Stimulated activated CD4-positive, alpha-beta T cell treated with anti-CD3 and anti-CD28 coated beads, Interleukin-1b, Interleukin-23, amount 100 ng/mL, for 48 hours (primary cell): ENCODE measurements at regions not wholly inside any gene's neighbourhood (a gene's known extent, or its start where the extent isn't known, plus 50 kb on each side); places are given as distances from the start of the nearest gene placed in this dataset.

Source experiments
- DNase-seq: peaks from one replicate; pipeline ENCODE4 v3.0.0-alpha.2; 2020

- no peak for DNase-seq
Observed at GRCh38 chr2:122939796-122940195, 1085.3 kb upstream of the CNTNAP5 start.

GRCh38 chr2:122949523-122949922, 1075.6 kb upstream of the CNTNAP5 start:
- DNase-seq = no peak

- DNase-seq = no peak
Observed at GRCh38 chr2:122955776-122956175, 1069.3 kb upstream of the CNTNAP5 start.

- no peak for DNase-seq
Observed at GRCh38 chr2:122960759-122961641, 1064.1 kb upstream of the CNTNAP5 start.

- no peak for DNase-seq
Observed at GRCh38 chr2:122966461-122966860, 1058.6 kb upstream of the CNTNAP5 start.

- DNase-seq = no peak
Observed at GRCh38 chr2:122977580-122977979, 1047.5 kb upstream of the CNTNAP5 start.

GRCh38 chr2:122980671-122981070, 1044.4 kb upstream of the CNTNAP5 start:
- DNase-seq = no peak

- no peak for DNase-seq
Observed at GRCh38 chr2:122982936-122983335, 1042.2 kb upstream of the CNTNAP5 start.

- DNase-seq = no peak
Observed at GRCh38 chr2:122988395-122989221, 1036.5 kb upstream of the CNTNAP5 start.

GRCh38 chr2:122993592-122993991, 1031.5 kb upstream of the CNTNAP5 start:
- no peak for DNase-seq

GRCh38 chr2:122999258-122999657, 1025.8 kb upstream of the CNTNAP5 start:
- no peak for DNase-seq

GRCh38 chr2:122999821-123000220, 1025.3 kb upstream of the CNTNAP5 start:
- DNase-seq = no peak

GRCh38 chr2:123002660-123003248, 1022.3 kb upstream of the CNTNAP5 start:
- no peak for DNase-seq

- no peak for DNase-seq
Observed at GRCh38 chr2:123015186-123015585, 1009.9 kb upstream of the CNTNAP5 start.

- no peak for DNase-seq
Observed at GRCh38 chr2:123035541-123035940, 989.5 kb upstream of the CNTNAP5 start.

- no peak for DNase-seq
Observed at GRCh38 chr2:123036300-123036699, 988.8 kb upstream of the CNTNAP5 start.

- no peak for DNase-seq
Observed at GRCh38 chr2:123040506-123040905, 984.6 kb upstream of the CNTNAP5 start.

- no peak for DNase-seq
Observed at GRCh38 chr2:123043458-123043857, 981.6 kb upstream of the CNTNAP5 start.

GRCh38 chr2:123045713-123046112, 979.4 kb upstream of the CNTNAP5 start:
- DNase-seq = no peak

- no peak for DNase-seq
Observed at GRCh38 chr2:123047186-123047585, 977.9 kb upstream of the CNTNAP5 start.

- no peak for DNase-seq
Observed at GRCh38 chr2:123051136-123051535, 974.0 kb upstream of the CNTNAP5 start.

- DNase-seq = no peak
Observed at GRCh38 chr2:123061534-123061933, 963.6 kb upstream of the CNTNAP5 start.

- no peak for DNase-seq
Observed at GRCh38 chr2:123073371-123073770, 951.7 kb upstream of the CNTNAP5 start.

GRCh38 chr2:123073956-123074355, 951.1 kb upstream of the CNTNAP5 start:
- no peak for DNase-seq
